ENCODE measurements at regions not wholly inside any gene's neighbourhood (a gene's known extent, or its start where the extent isn't known, plus 50 kb on each side); places are given as distances from the start of the nearest gene placed in this dataset.

DNA sequence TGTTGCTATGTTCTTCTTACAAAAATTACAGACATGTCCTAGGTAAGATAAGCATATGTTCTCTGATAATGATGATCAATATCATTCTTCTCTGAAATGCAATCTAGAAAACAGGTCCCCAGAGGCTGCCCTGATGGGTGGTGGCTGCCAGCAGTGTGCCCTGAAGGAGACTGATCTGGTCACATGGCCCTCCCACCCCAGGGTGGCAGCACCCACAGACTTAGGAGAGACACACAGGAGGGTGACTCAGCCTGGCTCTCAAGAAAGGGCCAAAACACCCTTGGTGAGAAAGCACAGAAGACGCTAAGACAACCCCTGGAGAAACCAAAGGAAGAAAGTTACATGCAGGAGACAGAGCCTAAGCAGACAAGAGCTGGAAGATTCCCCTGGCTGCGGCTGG, 203.7 kb downstream of the TJP1 start:
- 89 to 98% methylated on average over 2 of the region's 2 CpGs for WGBS, 2 donors
- Histone ChIP-seq H3K4me3 (no peak overlapping the region), H3K27me3 (ENCODE audit: control insufficient read depth in 3 of 3, insufficient read depth in 3 of 3, low read length in 2 of 3) (no peaks in the 10 kb centered on the region), H3K9ac (ENCODE audit: insufficient read depth in 1 of 2, low read length in 2 of 2) (no peak overlapping the region), H3K27ac (ENCODE audit: low read depth in 1 of 2, low read length in 1 of 2) (no peak overlapping the region), H3K4me1 (ENCODE audit: control insufficient read depth in 5 of 5, insufficient read depth in 5 of 5, low read length in 5 of 5) (no peaks in the 10 kb centered on the region), H3K36me3 (ENCODE audit: control insufficient read depth in 4 of 4, insufficient read depth in 4 of 4, low read length in 4 of 4) (no peaks in the 10 kb centered on the region), H3K9me3 (ENCODE audit: control insufficient read depth in 4 of 4, insufficient read depth in 3 of 4, low read length in 3 of 4) (peaks cover 0 to 3% (median 0%) of the 10 kb centered on the region in 4 donors)
- no peak for TF ChIP-seq CTCF (IDR thresholded peaks at IDR 0.05; ENCODE audit: control extremely low read depth, extremely low read depth)
- no peak for DNase-seq
- no peak for ATAC-seq (ENCODE audit: insufficient read depth, low FRiP score)

- Histone ChIP-seq H3K9me3 (ENCODE audit: control insufficient read depth in 4 of 4, insufficient read depth in 3 of 4, low read length in 3 of 4) (peaks cover 0 to 3% (median 0%) of the 10 kb centered on the region in 4 donors), H3K9ac (ENCODE audit: insufficient read depth in 1 of 2, low read length in 2 of 2) (no peak overlapping the region), H3K27me3 (ENCODE audit: control insufficient read depth in 3 of 3, insufficient read depth in 3 of 3, low read length in 2 of 3) (no peaks in the 10 kb centered on the region), H3K36me3 (ENCODE audit: control insufficient read depth in 4 of 4, insufficient read depth in 4 of 4, low read length in 4 of 4) (no peaks in the 10 kb centered on the region), H3K27ac (ENCODE audit: low read depth in 1 of 2, low read length in 1 of 2) (no peak overlapping the region), H3K4me3 (no peak overlapping the region), H3K4me1 (ENCODE audit: control insufficient read depth in 5 of 5, insufficient read depth in 5 of 5, low read length in 5 of 5) (no peaks in the 10 kb centered on the region)
- TF ChIP-seq CTCF (IDR thresholded peaks at IDR 0.05; ENCODE audit: control extremely low read depth, extremely low read depth): no peak
- DNase-seq (no peak), ATAC-seq (ENCODE audit: insufficient read depth, low FRiP score) (no peak)
Measured at GRCh38 chr15:29616512-29616911, 205.8 kb downstream of the TJP1 start.

DNA sequence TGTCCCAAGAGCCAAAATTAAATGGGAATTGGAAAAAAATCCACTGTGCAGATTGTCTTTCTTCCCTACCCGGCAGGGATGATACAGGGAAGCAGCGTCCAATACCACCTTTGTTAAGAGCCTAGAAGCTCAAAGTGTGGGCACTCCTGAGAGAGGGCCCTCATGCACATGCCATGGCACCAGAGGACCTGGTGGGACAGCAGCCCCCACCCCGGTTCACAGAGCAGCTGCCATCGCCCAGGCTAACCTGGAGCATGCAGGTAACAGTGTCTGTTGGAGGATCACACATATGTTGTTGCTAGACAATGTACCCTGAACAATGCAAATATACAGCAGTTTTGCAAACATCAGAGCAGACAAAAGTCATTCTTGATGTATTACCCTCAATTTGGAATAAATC, 206.5 kb downstream of the TJP1 start:
- no peaks in the 10 kb centered on the region for H3K27me3 ChIP-seq (ENCODE audit: control insufficient read depth in 3 of 3, insufficient read depth in 3 of 3, low read length in 2 of 3)
- H3K36me3 ChIP-seq (ENCODE audit: control insufficient read depth in 4 of 4, insufficient read depth in 4 of 4, low read length in 4 of 4): no peaks in the 10 kb centered on the region
- DNase-seq (no peak), ATAC-seq (ENCODE audit: insufficient read depth, low FRiP score) (no peak)
- H3K4me1 ChIP-seq (ENCODE audit: control insufficient read depth in 5 of 5, insufficient read depth in 5 of 5, low read length in 5 of 5): no peaks in the 10 kb centered on the region
- no peak overlapping the region for H3K9ac ChIP-seq (ENCODE audit: insufficient read depth in 1 of 2, low read length in 2 of 2)
- peaks cover 0 to 3% (median 0%) of the 10 kb centered on the region in 4 donors for H3K9me3 ChIP-seq (ENCODE audit: control insufficient read depth in 4 of 4, insufficient read depth in 3 of 4, low read length in 3 of 4)
- no peak overlapping the region for H3K4me3 ChIP-seq
- H3K27ac ChIP-seq (ENCODE audit: low read depth in 1 of 2, low read length in 1 of 2): no peak overlapping the region
- no peak for TF ChIP-seq CTCF (IDR thresholded peaks at IDR 0.05; ENCODE audit: control extremely low read depth, extremely low read depth)
- WGBS, 2 donors: 85 to 88% methylated on average over 4 of the region's 4 CpGs

- 86 to 90% methylated on average over 16 of the region's 16 CpGs for WGBS, 2 donors
- H3K4me3 ChIP-seq: no peak overlapping the region
- peaks cover 0 to 4% (median 0%) of the 10 kb centered on the region in 3 donors for H3K27me3 ChIP-seq (ENCODE audit: control insufficient read depth in 3 of 3, insufficient read depth in 3 of 3, low read length in 2 of 3)
- ATAC-seq (ENCODE audit: insufficient read depth, low FRiP score): no peak
- H3K9ac ChIP-seq (ENCODE audit: insufficient read depth in 1 of 2, low read length in 2 of 2): no peak overlapping the region
- H3K27ac ChIP-seq (ENCODE audit: low read depth in 1 of 2, low read length in 1 of 2): no peak overlapping the region
- peaks cover 0 to 3% (median 0%) of the 10 kb centered on the region in 4 donors for H3K9me3 ChIP-seq (ENCODE audit: control insufficient read depth in 4 of 4, insufficient read depth in 3 of 4, low read length in 3 of 4)
- no peak for TF ChIP-seq CTCF (IDR thresholded peaks at IDR 0.05; ENCODE audit: control extremely low read depth, extremely low read depth)
- no peak for DNase-seq
- H3K36me3 ChIP-seq (ENCODE audit: control insufficient read depth in 4 of 4, insufficient read depth in 4 of 4, low read length in 4 of 4): no peaks in the 10 kb centered on the region
- no peaks in the 10 kb centered on the region for H3K4me1 ChIP-seq (ENCODE audit: control insufficient read depth in 5 of 5, insufficient read depth in 5 of 5, low read length in 5 of 5)
Measured at GRCh38 chr15:29613951-29614382, 208.3 kb downstream of the TJP1 start.

All from lung (tissue), 11 donors.